Neural progenitor cell (in vitro differentiated cells): ENCODE measurements at regions not wholly inside any gene's neighbourhood (a gene's known extent, or its start where the extent isn't known, plus 50 kb on each side); places are given as distances from the start of the nearest gene placed in this dataset.

Source experiments
- DNase-seq: peaks from one replicate; pipeline ENCODE4 v3.0.0-alpha.2; 2016; ENCODE audit warnings: low spot score
- H2AFZ ChIP-seq: fragments of 200-600 bp; sonication (generic); replicated peaks from 2 replicates; pipeline ENCODE4 v1.6.1; 2016; ENCODE audit warnings: antibody characterized with exemption
- H3F3A ChIP-seq: fragments of 200-600 bp; sonication (generic); 2 replicates; pipeline ENCODE4 v1.6.1; 2016; ENCODE audit warnings: antibody characterized with exemption, low read depth
- H3K27ac ChIP-seq: fragments of 200-600 bp; sonication (generic); 2 replicates; pipeline ENCODE4 v1.5.1; 2016; ENCODE audit warnings: mild to moderate bottlenecking
- H3K27me3 ChIP-seq: fragments of 200-600 bp; sonication (generic); 2 replicates; pipeline ENCODE4 v1.6.1; 2016; ENCODE audit warnings: mild to moderate bottlenecking, moderate library complexity
- H3K36me3 ChIP-seq: fragments of 200-600 bp; sonication (generic); 2 replicates; pipeline ENCODE4 v1.5.1; 2016
- H3K4me1 ChIP-seq: fragments of 200-600 bp; sonication (generic); 2 replicates; pipeline ENCODE4 v1.6.1; 2016; ENCODE audit warnings: mixed run types
- H3K4me2 ChIP-seq: fragments of 200-600 bp; sonication (generic); 2 replicates; pipeline ENCODE4 v1.6.1; 2016
- H3K4me3 ChIP-seq: fragments of 200-600 bp; sonication (generic); 2 replicates; pipeline ENCODE4 v1.5.1; 2016
- H3K79me2 ChIP-seq: fragments of 200-600 bp; sonication (generic); 2 replicates; pipeline ENCODE4 v1.6.1; 2016; ENCODE audit warnings: low read depth
- H3K9ac ChIP-seq: fragments of 200-600 bp; sonication (generic); 2 replicates; pipeline ENCODE4 v1.6.1; 2016
- H3K9me3 ChIP-seq: fragments of 200-600 bp; sonication (generic); 2 replicates; pipeline ENCODE4 v1.5.1; 2016; ENCODE audit warnings: low read depth
- H4K20me1 ChIP-seq: fragments of 200-600 bp; sonication (generic); 2 replicates; pipeline ENCODE4 v1.6.1; 2016; ENCODE audit warnings: low read depth
- H3K27ac Mint-ChIP-seq: 3 replicates; pipeline ENCODE4 v1.8.0; 2021; ENCODE audit warnings: mixed read lengths
- H3K27me3 Mint-ChIP-seq: 2 replicates; pipeline ENCODE4 v1.8.0; 2022; ENCODE audit warnings: low read depth, mild to moderate bottlenecking, inconsistent platforms, moderate library complexity, mixed read lengths; ENCODE audit not compliant: insufficient read depth
- H3K36me3 Mint-ChIP-seq: 3 replicates; pipeline ENCODE4 v1.8.0; 2021; ENCODE audit warnings: mixed read lengths
- H3K4me1 Mint-ChIP-seq: 3 replicates; pipeline ENCODE4 v1.8.0; 2021; ENCODE audit warnings: mixed read lengths
- H3K4me3 Mint-ChIP-seq: 3 replicates; pipeline ENCODE4 v1.8.0; 2021; ENCODE audit warnings: mild to moderate bottlenecking, moderate library complexity, mixed read lengths
- H3K9me3 Mint-ChIP-seq: 3 replicates; pipeline ENCODE4 v1.8.0; 2020; ENCODE audit warnings: mixed read lengths
- CTCF ChIP-seq: fragments of 200-600 bp; sonication (generic); IDR thresholded peaks from 2 replicates; pipeline ENCODE4 v1.5.1; 2017; ENCODE audit warnings: antibody characterized with exemption, mild to moderate bottlenecking
- EZH2 ChIP-seq: fragments of 200-600 bp; sonication (generic); IDR thresholded peaks from 2 replicates; pipeline ENCODE4 v1.6.1; 2017; ENCODE audit warnings: antibody characterized with exemption, mild to moderate bottlenecking, moderate library complexity
- EZH2phosphoT487 ChIP-seq: fragments of 200-600 bp; sonication (generic); IDR thresholded peaks from 2 replicates; pipeline ENCODE4 v1.6.1; 2017; ENCODE audit warnings: antibody characterized with exemption

GRCh38 chr16:64292953-64293352 lies 828.9 kb downstream of the CDH11 start:
- Histone ChIP-seq H3K4me3 (no peak overlapping the region), H3K79me2 (no peaks in the 10 kb centered on the region), H3K27me3 (no peaks in the 10 kb centered on the region), H2AFZ (no peak overlapping the region), H4K20me1 (no peaks in the 10 kb centered on the region), H3K9me3 (no peaks in the 10 kb centered on the region), H3K4me1 (no peaks in the 10 kb centered on the region), H3F3A (no peaks in the 10 kb centered on the region), H3K4me2 (no peak overlapping the region), H3K36me3 (no peaks in the 10 kb centered on the region), H3K27ac (no peak overlapping the region), H3K9ac (no peak overlapping the region)
- Mint-ChIP-seq H3K36me3 (no peaks in the 10 kb centered on the region), H3K27me3 (peaks cover 2% of the 10 kb centered on the region), H3K27ac (no peak overlapping the region), H3K4me1 (peaks cover 7% of the 10 kb centered on the region), H3K4me3 (no peak overlapping the region), H3K9me3 (no peaks in the 10 kb centered on the region)
- no peak for DNase-seq
- TF ChIP-seq CTCF (no peak), EZH2phosphoT487 (no peak), EZH2 (no peak)

DNA sequence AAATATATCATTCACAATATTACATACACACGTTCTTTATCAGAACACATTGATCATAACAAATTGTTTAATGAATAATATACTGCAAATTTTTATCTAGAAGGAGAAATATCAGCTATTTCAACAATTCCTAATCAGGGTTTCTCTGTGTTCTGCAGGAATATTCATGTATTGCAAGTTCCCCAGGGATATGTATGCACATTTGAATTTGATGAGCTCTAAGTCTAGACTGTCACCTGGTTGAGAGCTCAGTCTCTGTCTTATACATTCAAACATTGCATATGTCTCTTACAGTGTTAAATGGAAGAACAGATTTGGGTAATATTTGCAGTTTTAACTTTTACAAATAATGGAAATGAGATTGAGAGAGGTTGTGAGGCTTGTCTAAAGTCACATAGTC lies 829.7 kb downstream of the CDH11 start:
- Histone ChIP-seq H3K4me3 (no peak overlapping the region), H3F3A (no peaks in the 10 kb centered on the region), H3K27me3 (no peaks in the 10 kb centered on the region), H3K4me1 (no peaks in the 10 kb centered on the region), H3K36me3 (no peaks in the 10 kb centered on the region), H3K9me3 (no peaks in the 10 kb centered on the region), H2AFZ (no peak overlapping the region), H3K27ac (no peak overlapping the region), H3K9ac (no peak overlapping the region), H4K20me1 (no peaks in the 10 kb centered on the region), H3K79me2 (no peaks in the 10 kb centered on the region), H3K4me2 (no peak overlapping the region)
- Mint-ChIP-seq H3K27ac (no peak overlapping the region), H3K27me3 (peaks cover 2% of the 10 kb centered on the region), H3K4me3 (no peak overlapping the region), H3K36me3 (no peaks in the 10 kb centered on the region), H3K9me3 (no peaks in the 10 kb centered on the region), H3K4me1 (peaks cover 12% of the 10 kb centered on the region)
- no peak for TF ChIP-seq CTCF
- TF ChIP-seq EZH2 = no peak
- TF ChIP-seq EZH2phosphoT487 = no peak
- no peak for DNase-seq

DNA sequence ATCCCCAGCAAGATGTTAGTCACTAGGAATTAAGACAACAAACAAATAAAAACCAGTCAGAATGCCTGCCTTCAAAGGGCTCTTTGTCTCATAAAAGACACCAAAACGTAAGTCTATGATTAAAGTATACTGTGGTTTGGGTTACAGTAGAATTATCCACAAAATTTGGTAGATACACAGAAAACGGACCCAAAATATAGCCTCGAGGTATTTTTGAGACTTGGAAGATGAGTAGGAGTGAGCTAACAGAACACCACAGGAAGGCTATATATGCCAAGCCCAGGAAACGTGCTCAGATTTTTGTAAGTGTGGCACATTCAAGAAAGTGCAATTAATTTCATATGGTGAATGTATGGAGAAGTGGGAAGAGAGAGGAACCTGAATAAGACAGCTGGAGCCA lies 831.4 kb downstream of the CDH11 start:
- Mint-ChIP-seq H3K9me3 (no peaks in the 10 kb centered on the region), H3K4me3 (no peak overlapping the region), H3K27me3 (peaks cover 2% of the 10 kb centered on the region), H3K4me1 (peaks cover 12% of the 10 kb centered on the region), H3K36me3 (no peaks in the 10 kb centered on the region), H3K27ac (no peak overlapping the region)
- Histone ChIP-seq H3K9me3 (no peaks in the 10 kb centered on the region), H3K36me3 (no peaks in the 10 kb centered on the region), H3K4me2 (no peak overlapping the region), H3K4me3 (no peak overlapping the region), H3K27ac (no peak overlapping the region), H2AFZ (no peak overlapping the region), H3K9ac (no peak overlapping the region), H3F3A (no peaks in the 10 kb centered on the region), H4K20me1 (no peaks in the 10 kb centered on the region), H3K27me3 (no peaks in the 10 kb centered on the region), H3K4me1 (no peaks in the 10 kb centered on the region), H3K79me2 (no peaks in the 10 kb centered on the region)
- TF ChIP-seq CTCF (no peak), EZH2phosphoT487 (no peak)
- no peak for DNase-seq
